ENCODE measurements at regions not wholly inside any gene's neighbourhood (a gene's known extent, or its start where the extent isn't known, plus 50 kb on each side); places are given as distances from the start of the nearest gene placed in this dataset.
"Not testable (repeated sequence)": the region's sequence is repeated elsewhere in the genome, so short reads cannot be mapped to it uniquely, and the experiment has no call there.

DNA sequence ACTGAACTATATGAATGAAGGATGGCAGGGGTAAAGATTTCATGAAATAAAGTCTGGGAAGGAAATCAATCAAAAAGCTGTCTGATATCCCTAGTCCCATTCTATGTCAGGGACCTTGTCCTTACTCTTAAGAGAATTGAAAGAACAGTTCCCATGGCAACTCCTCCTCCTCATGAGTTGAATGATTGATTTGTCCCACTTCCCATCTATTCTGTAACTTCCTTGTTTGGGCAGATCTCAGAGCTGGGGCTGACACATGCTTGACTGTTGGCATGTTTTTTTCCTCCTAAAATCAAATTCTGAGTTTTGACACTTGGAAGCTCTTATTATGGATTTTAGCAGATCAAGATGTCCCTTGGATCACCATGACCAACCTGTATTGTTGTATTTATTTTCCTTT lies 1138.6 kb upstream of the CDH8 start:
- DNase-seq = no peak

DNA sequence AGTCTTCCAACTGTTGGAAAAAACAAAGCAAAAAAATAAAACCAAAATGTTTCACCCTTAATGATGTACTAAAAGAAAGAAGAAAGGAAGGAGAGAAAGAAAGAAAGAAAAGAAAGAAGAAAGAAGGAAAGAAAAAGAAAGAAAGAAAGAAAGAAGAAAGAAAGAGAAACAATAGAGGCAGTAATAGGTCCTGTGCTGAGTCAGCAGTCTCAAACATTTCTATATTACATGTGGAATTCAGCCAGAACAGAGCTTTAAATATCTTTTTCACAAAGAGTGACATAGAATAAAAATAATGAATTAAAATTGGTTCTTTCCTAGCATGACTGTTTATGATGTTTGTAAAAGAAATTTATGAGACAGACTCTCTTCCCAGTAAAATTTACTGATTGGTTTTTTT lies 1135.3 kb upstream of the CDH8 start:
- no peak for DNase-seq

DNA sequence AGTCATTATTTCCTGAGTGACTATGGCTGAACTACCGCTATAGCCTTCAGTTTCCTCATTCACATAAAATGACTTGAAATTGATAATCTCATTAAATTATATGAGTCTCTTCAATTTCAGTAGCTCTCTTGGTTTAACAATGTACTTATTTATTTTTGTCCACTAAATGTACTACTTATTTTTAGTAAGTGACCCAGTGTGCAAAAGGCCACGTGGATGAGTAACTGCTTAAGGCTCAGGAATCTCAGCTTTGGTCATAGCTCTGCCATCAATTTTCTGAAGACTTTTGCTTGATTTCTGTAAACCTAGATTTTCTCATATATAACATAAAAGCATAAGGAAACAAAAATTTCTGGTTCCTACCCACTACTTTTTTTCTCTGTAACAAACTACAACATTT lies 1132.9 kb upstream of the CDH8 start:
- no peak for DNase-seq

DNA sequence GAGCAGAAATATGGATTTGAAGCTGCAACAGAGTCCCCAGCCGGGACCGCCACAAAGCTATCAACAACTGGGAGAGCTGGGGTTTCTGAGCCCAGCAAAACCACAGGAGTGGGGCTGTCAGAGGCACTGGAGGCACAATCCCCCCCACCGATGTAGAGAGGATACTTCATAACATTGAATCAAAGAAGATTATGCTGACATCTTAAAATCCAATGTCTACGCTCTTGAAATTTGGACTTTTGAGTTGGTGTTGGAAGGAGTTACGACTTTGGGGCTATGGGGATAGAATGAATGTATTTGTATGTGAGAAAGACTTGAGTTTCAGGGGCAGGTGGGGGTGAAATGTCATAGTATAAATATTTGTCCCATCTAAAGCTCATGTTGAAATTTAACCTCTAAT lies 1121.6 kb upstream of the CDH8 start:
- DNase-seq = no peak

DNA sequence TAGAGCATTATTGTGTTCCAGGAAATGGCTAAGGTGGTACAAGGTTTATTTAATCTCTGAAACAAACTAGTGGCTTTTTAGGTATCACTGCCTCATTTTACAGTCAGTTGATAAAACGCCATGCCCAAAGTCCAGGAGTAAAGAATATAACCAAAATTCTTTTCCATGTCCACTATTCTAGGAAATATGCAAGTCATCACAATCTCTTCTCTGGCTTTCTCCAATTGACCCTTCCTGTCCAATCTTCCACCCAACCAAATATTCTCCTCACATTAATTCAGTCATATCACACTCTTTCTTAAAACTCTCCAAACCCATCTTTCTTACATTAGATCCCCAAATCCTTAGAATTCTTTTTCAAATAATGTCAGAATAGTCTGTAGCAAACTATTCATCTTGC lies 1110.0 kb upstream of the CDH8 start:
- DNase-seq = no peak

DNA sequence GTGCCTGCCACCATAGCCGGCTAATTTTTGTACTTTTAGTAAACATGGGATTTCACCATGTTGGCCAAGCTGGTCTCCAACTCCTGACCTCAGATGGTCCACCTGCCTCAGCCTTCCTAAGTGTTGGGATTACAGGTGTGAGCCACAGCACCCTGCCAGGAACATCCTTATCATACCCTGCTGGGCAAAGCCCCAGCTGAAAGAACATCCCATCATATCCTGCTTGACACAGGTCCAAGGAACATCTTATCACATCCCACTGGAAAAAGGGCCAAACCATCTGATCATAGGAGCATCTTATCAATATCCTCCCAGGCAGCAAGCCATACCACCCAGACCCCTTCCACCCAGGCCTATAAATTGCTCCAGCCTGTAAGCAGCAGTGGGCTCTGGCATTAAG lies 1109.2 kb upstream of the CDH8 start:
- DNase-seq = no peak

DNA sequence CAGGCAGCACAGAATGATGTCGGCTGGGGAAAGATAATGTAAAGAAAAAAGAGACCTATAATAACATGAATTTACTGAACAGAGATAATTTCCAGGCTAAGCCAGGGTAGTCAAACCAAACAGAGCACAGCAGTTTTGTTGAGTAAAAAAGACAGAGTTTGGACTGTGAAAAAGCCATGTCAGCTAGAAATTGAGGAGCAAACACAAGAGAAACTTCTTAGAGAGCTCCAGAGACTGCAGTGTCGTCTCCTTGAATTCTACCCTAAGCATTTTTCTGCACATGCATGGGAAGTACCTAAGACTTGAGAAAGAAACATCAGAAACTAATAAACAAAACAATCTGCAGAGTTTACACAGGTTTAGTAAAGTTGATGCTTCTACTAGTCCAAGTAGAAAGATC lies 1098.8 kb upstream of the CDH8 start:
- DNase-seq = no peak

DNA sequence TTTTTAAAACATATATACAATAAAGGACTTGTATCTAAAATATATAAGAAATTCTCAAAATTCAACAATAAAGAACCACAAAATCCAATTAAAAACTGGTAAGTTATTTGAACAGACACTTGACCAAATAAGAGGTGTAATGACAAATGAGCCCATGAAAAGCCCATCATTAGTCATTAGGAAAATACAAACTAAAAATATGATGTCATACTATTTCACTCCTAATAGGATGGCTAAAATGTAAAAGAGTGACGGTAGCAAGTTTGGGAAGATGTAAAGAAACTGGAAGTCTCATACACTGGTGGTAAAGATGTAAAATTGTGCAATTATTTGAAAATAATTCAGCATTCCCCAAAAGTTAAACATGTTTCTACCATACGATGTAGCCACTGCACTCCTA lies 1095.3 kb upstream of the CDH8 start:
- no peak for DNase-seq

DNA sequence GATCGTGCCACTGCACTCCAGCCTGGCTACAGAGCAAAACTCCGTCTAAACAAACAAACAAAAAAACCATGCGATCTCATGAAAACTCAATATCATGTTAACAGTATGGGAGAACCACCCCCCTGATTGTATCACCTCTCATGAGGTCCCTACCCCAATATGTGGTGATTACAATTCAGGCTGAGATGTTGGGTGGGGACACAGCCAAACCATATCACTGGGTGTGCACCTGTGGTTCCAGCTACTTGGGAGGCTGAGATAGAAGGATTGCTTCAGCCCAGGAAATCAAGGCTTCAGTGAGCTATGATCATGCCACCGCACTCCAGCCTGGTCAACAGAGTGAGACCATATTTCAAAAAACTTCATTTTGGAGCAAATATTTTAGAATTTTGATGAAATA lies 1094.7 kb upstream of the CDH8 start:
- DNase-seq = no peak

DNA sequence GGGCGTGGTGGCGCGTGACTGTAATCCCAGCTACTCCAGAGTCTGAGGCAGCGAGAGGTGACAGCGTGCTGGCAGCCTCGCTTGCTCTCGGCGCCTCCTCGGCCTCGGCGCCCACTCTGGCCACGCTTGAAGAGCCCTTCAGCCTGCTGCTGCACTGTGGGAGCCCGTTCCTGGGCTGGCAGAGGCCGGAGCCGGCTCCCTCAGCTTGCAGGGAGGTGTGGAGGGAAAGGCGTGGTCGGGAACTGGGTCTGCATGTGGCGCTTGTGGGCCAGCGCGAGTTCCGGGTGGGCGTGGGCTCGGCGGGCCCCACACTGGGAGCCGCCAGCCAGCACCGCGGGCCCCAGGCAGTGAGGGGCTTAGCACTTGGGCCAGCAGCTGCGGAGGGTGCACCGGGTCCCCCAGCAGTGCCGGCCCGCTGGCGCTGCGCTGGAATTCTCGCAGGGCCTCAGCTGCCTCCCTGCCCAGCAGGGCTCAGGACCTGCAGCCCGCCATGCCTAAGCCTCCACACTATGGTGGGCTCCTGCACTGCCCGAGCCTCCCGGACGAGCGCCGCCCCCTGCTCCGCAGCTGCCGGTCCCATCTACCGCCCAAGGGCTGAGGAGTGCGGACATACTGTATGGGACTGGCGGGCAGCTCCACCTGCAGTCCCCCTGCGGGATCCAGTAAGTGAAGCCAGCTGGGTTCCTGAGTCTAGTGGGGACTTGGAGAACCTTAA lies 1093.3 kb upstream of the CDH8 start:
- no peak for DNase-seq

DNA sequence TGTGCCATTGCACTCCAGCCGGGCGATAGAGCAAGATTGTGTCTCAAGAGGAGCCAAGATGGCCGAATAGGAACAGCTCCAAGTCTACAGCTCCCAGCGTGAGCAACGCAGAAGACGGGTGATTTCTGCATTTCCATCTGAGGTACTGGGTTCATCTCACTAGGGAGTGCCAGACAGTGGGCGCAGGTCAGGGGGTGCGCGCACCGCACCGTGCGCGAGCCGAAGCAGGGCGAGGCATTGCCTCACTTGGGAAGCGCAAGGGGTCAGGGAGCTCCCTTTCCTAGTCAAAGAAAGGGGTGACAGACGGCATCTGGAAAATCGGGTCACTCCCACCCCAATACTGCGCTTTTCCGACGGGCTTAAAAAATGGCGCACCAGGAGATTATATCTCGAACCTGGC lies 1083.7 kb upstream of the CDH8 start:
- not testable (repeated sequence) for DNase-seq

DNA sequence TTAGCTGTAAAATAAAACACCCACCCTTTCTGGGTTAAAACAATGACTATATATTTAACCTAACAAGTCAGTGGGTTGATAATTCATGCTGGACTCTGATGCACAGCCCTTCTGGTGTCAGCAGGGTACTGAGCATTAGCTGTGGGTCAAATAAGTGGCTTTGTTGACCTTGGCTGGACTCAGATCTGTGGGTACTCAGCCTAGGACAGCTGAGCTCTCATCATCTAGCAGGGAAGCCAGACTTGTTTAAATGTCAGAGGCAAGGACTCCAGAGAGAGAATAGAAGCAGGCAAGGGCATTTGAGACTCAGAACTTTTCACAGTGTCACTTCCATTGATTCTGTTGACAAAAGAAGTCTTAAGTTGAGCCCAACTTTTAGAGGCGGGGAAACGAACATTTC lies 1063.8 kb upstream of the CDH8 start:
- DNase-seq = no peak

DNA sequence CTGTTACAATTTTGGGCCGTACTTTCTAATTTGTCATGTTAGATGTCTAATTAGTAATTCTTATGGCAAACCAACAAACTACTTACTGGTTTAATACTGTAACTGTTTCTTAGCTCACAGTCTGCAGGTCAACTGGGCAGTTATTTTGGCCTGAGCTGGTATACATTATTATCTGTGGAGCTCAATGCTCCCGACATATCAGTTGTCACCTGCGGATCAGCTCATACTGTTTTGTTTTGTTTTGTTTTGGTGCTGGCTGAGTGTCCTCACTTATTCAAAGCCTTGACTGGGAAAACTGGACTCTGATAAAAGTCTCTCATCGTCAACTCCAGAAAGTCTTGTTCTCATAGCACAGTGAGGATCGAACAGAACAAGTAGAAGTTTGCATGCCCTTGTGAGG lies 1060.6 kb upstream of the CDH8 start:
- no peak for DNase-seq

DNA sequence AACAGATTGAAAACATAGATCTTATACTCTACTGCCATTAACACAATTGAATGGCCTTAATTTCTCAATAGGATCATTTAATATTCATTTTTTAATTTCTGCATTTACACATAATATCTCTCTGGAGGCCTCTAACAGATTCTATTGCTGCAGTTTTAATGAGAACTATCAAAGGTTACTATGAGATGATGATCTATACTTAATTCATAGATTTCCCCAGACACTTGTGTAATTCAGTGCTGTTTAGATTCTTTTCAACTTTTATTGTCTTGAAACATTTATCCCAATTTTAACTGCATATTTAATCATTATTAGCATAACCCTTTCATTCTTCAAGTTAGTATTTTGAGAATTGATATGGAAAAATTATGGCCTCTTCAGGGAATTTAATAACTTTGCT lies 1056.5 kb upstream of the CDH8 start:
- no peak for DNase-seq

DNA sequence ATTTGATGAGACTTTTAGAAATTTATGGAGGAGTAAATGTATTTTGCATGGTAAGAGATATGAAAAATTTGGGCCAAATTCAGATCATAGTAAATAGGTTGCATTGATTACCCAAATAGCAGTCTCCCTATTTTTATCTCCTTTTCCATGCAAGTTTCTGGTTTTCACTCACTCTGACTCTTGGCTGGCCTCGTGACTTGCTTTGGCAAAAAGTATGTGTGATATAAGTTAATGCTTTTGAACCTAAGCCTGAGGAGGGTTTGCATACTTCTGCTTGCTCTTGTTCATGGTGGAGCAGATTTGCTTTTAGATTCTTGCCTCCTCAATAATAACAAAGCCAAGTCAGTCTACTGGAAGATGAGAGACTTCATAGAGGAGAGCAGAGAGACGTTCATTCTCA lies 1045.9 kb upstream of the CDH8 start:
- DNase-seq = no peak

DNA sequence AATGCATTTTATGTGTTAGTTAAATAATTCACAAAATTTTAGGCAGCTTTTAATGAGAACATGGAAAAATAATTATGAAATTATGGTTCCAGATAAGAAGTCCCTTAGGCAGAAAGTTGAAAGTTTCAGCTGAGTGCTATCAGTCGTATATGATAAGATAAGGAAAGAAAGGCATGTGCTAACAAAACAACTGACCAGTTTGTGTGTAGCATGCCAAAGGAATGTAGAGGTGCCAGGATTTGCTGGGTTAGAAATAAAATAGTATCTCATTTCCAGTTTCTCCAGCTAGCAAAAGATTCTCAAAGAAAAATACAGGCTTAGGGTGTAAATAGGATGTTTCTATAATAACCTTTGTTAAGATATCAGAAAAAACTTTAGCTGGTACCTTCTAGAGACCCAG lies 1044.5 kb upstream of the CDH8 start:
- DNase-seq = no peak

DNA sequence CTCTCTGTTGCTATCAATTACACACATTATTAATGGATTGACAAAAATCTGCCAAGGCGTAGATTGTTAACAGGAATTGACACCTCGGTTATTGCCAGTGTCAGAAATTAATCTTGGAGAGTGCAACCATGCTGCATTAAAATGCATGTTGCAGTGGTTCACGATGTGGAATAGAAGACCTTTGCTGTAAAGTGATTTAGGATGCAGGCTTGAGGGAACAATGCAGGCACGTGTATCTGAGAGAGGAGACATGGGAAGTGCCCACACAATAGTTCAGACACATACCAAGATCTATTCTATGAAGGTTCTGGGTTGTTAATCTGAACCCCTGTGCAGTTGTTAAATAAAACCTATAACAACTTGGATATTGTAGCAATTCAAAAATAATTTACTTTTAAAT lies 1032.8 kb upstream of the CDH8 start:
- DNase-seq = no peak

DNA sequence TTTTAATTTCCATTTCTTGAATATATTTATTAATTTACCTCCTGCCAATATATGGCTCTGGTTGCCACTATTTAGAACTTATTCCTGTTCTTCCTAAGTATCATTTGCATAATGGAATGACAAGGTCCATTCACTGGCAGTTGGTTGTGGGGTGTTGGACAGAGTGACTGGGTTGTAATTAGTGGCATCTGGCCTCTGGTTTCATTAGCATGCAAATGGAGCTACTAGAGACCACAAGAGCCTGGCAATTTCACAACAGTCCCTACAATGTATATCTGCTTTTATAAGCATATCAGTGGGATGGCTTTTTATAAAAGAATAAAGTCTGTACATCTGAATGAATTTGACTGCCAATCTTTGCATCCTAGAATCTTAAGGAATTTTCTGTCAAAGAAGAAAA lies 1030.9 kb upstream of the CDH8 start:
- DNase-seq = no peak

DNA sequence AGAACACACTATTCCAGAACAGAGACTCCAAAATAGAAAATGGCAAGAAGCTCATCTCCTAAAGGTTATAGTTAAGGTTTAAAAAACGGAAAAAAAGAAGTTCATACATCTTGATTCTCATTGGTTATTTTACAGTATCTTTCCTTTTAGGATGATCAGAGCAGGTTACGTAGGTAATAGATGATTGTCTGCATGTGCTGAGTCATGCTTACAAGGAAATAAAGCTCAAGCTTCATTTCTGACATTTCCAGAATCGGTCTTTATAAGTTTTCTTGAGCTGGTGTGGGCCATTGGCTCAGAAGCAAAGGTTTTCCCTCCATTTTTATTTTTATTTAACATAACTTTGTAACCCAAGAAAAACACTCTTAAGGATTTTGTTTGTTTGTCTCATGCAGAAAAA lies 1030.3 kb upstream of the CDH8 start:
- no peak for DNase-seq

DNA sequence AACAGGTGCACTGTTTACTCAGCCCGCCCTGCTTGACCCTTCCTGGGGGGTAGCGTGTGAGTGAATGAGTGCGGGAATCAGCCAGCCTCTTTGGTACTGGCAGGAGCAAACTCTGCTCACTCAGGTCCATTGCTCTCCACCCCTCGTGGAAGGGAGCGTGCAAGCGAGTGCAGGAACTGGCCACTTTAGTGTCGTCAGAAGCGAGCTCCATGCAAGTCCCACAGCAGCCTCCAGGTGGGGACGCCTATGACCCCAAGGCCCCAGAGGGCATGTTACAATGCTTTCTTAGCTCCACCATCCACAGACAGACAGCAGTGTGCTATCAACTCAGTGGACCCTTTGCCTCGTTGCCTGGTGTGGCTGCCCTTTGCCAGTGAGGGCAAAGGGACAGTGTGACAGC lies 1025.1 kb upstream of the CDH8 start:
- no peak for DNase-seq

DNA sequence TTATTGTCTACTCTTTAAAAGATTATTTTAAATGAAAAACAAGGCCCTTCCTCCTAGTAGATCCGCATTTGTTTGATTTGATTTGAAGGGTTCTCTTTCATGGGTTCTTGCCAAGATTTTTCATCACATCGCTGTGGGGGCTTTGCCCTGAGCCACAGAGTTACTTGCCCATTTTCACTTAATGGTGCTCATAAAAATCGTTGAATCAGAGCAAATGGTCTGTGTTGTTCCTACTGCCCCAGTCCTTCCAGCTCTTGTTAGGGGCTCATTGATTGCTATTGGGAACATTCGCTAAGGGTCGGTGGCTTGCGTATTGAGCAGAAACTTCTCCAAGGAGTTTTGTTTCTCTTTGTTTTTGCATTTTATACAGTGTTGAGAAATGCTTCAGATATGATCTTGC lies 1023.4 kb upstream of the CDH8 start:
- DNase-seq = no peak

DNA sequence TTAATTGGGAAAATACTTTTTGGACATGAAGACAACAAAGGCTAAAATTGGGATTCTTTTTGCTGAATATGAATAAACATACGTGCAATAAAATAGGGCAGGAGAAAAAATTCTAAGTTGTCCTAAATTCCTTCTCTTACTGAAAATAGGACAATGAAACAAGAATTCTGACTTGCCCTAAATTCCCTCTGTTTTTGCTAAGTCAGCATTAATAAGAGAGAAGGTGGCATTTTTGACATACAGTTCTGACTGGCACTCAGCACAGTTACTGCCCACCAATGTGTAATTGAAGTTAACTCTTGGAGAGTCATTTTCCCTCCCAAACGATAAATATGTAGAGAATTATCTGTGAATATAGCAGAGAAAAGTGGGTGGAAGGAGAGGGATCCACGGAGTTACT lies 1021.1 kb upstream of the CDH8 start:
- DNase-seq = no peak

DNA sequence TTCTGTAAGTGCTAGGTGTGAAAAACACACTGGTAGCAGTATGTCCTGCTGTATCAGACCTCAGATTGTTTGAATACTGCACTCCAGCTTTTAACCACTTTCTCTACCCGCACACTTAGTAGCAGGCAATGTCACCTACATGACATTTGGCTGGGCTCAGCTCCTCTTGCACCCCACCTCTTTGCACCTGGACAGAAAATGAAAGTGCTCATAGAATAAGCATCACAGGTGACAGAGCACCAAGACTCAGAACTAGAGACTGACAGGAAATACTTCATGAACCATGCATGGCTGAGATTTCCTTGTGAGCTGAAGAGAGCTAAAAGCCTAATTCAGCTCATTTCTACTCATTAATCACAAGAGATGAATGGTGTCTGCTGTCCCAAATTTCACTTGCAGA lies 1014.2 kb upstream of the CDH8 start:
- no peak for DNase-seq

DNA sequence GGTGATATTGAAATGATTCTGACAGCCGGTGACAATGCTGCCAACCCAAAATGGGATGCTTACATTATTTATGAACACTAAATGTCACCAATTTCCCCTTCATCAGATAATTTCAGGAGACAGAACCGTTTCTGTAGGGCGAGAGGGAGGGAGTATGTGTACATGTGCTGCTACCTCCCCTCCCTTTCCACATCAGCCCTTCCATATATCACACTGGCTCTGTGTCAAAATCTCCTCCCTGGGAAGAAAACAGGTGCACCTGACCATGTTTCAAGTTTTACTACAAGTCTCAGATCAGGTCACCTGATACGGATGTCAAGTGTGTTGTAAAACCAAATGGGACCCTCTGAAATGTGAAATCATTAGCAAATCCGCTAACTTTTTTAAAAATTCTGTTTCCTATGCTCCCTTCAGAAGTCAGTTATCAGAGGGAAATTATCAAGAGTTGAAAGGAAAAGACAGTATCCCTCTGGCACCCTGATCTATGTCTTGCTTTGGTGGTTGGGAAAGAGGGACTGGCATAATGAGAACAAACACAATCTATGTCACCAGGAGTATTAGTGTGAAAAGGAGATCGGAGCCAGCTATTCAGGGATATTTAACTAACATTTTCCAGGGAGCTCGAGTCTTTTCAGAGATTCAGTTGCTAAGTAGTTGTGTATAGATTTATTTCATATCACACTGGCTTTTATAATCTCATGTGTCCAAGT lies 1002.3 kb upstream of the CDH8 start:
- DNase-seq = no peak

DNA sequence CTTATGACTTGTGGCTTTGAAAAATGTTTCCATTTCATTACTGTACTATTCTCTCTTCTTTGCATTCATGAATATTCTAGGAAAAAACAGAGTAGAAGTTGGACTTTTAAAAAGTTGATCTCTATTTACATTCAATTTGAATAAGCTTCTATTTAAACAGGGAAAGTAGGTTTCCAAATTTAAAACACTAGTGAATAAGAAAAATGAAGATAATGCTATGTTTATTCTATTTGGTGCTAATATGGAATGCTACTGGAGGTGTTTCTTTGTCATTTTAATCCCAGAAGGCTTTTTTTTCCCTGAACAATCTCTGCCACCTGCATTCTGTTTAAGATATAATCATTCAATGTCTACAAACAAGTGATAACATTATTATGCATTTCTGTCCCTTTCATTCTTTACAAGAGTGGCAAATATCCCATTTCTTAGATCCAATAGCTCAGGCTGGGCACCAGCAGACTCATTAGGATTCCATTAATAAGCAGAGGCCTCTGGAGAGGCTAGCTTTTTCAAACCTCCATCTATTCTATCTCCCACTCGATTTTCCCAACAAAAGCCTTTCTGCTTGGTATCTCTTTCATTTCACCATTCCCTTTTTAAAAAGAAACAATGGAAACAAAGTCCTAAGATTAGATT lies 1001.6 kb upstream of the CDH8 start:
- DNase-seq = no peak
